Esophagus muscularis mucosa (tissue), 3 donors: ENCODE measurements at regions not wholly inside any gene's neighbourhood (a gene's known extent, or its start where the extent isn't known, plus 50 kb on each side); places are given as distances from the start of the nearest gene placed in this dataset.

Experiments
- CTCF ChIP-seq, 3 experiments: fragments of 200-600 bp in 2 of 3; fragments of 450-650 bp in 1 of 3; sonication (generic) in 2 of 3; IDR thresholded peaks; one replicate each; pipeline ENCODE4 v1.5.1; 2017 to 2019; ENCODE audit warnings: antibody characterized with exemption in 3 of 3, mild to moderate bottlenecking in 2 of 3, moderate library complexity in 1 of 3
- POLR2AphosphoS5 ChIP-seq, 2 donors: sonication (generic); formaldehyde crosslinking; IDR thresholded peaks; one replicate each; pipeline ENCODE4 v1.6.1; 2017; ENCODE audit warnings: antibody characterized with exemption in 2 of 2

GRCh38 chrX:43267652-43268051 lies 388.4 kb upstream of the MAOA start:
- TF ChIP-seq CTCF (IDR thresholded peaks at IDR 0.05) (no peak), POLR2AphosphoS5 (IDR thresholded peaks at IDR 0.05) (no peak)
